ENCODE measurements at regions not wholly inside any gene's neighbourhood (a gene's known extent, or its start where the extent isn't known, plus 50 kb on each side); places are given as distances from the start of the nearest gene placed in this dataset.
"Not testable (repeated sequence)": the region's sequence is repeated elsewhere in the genome, so short reads cannot be mapped to it uniquely, and the experiment has no call there.

DNA sequence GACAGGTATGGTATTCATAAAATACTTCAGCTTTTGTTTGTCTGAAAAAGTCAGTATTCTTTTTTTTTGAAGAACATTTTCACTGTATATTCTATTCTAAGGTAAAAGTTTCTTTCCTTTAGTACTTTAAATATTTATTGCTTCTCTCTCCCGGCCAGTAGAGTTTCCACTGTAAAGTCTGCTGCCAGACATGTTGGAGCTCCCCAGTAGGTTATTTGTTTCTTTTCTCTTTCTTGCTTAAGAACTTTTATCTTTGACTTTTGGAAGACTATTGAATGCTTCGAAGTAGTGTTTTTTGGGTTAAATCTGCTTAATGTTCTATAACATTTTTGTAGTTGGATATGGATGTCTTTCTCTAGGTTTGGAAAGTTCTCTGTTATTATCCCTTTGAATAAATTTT, 1613.3 kb downstream of the SPATA31A7 start:
- not testable (repeated sequence) for H3K9me3 Mint-ChIP-seq; DNase-seq; H3K9me3 ChIP-seq (ENCODE audit: low read length); H3K36me3 Mint-ChIP-seq; H3K36me3 ChIP-seq (ENCODE audit: insufficient read depth, low read length); H3K27ac ChIP-seq (ENCODE audit: low read depth, low read length); H3K27me3 ChIP-seq (ENCODE audit: insufficient read depth, low read length, poor library complexity, severe bottlenecking); H3K4me3 ChIP-seq (ENCODE audit: low read length)
- H3K4me1 ChIP-seq (ENCODE audit: insufficient read depth, low read length), result peaks cover 26% of the 10 kb centered on the region
- Mint-ChIP-seq H3K27ac (peak overlapping the region; percentile 4 to 86 (median 55)), H3K27me3 (peaks cover 32 to 41% of the 10 kb centered on the region in 2 donors), H3K4me1 (peaks cover 30 to 40% (median 33%) of the 10 kb centered on the region in 3 donors), H3K4me3 (peak overlapping the region; percentile 52 to 94 (median 75))
- ChIA-PET CTCF (interaction anchor here (1.4 to 1.7 kb wide), 2 partner anchors 35 to 1015 kb away, joined by 4 to 6 read pairs; no protein-coding TSS in a partner anchor), POLR2A (interaction anchor here (1.4 kb wide), 1 partner anchor 1014 kb away, joined by 4 read pairs; no protein-coding TSS in a partner anchor)

DNA sequence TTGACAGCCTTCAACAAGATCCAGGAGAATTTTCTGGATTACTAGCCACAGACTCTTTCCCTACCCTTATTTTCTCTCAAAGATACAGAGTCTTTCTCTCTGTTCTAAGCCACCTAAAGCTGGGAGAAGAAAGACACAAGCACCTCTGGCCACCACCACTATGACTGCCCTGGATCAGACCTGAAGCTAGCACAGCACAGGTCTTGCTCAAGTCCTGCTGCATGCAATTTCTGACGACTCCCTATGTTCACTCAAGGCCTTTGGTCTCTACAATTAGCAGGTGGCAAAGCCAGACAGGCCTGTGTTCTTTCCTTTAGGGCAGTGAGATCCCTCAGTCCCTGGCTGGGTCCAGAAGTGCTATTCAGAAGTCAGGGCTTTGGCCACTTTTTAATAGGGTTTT, 1614.5 kb downstream of the SPATA31A7 start:
- Mint-ChIP-seq H3K27me3 (peaks cover 27 to 36% of the 10 kb centered on the region in 2 donors), H3K4me3 (peak overlapping the region in 2 of 7 donors; percentile 2 to 12), H3K4me1 (peaks cover 24 to 34% (median 27%) of the 10 kb centered on the region in 3 donors)
- H3K9me3 ChIP-seq (ENCODE audit: low read length); H3K9me3 Mint-ChIP-seq; CTCF ChIA-PET; H3K27me3 ChIP-seq (ENCODE audit: insufficient read depth, low read length, poor library complexity, severe bottlenecking); H3K36me3 ChIP-seq (ENCODE audit: insufficient read depth, low read length); H3K27ac ChIP-seq (ENCODE audit: low read depth, low read length); H3K36me3 Mint-ChIP-seq; POLR2A ChIA-PET; H3K27ac Mint-ChIP-seq; H3K4me3 ChIP-seq (ENCODE audit: low read length): not testable (repeated sequence)
- peak in 1 of 5 donors; percentile 41 for DNase-seq
- H3K4me1 ChIP-seq (ENCODE audit: insufficient read depth, low read length), result peaks cover 17% of the 10 kb centered on the region

DNA sequence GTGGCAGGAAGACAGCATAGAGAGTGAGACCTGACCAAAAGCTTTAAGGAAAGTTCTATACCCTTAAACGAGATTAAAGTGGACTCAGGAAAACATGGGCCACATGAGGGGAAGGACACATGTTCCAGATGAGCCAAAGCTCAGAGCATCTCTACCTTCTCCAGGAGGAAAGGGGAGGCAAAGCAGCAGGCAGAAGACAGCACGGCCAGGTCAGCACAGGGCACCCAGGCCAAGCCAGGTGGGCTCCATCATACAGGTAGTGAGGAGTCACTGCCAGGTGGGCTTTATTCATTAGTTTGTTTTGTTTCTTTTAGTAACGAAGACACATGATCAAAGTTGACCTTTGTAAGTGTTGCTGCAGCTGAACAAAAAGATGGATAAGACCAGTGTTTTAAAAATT, 1617.6 kb downstream of the SPATA31A7 start:
- CTCF ChIA-PET; POLR2A ChIA-PET; H3K4me3 Mint-ChIP-seq; H3K27me3 ChIP-seq (ENCODE audit: insufficient read depth, low read length, poor library complexity, severe bottlenecking); H3K27ac ChIP-seq (ENCODE audit: low read depth, low read length); H3K4me1 ChIP-seq (ENCODE audit: insufficient read depth, low read length); H3K36me3 Mint-ChIP-seq; H3K4me1 Mint-ChIP-seq; H3K36me3 ChIP-seq (ENCODE audit: insufficient read depth, low read length); H3K9me3 Mint-ChIP-seq; H3K4me3 ChIP-seq (ENCODE audit: low read length); H3K27ac Mint-ChIP-seq; H3K9me3 ChIP-seq (ENCODE audit: low read length): not testable (repeated sequence)
- peak in 1 of 5 donors; percentile 45 for DNase-seq
- H3K27me3 Mint-ChIP-seq, result peaks cover 10 to 20% of the 10 kb centered on the region in 2 donors

DNA sequence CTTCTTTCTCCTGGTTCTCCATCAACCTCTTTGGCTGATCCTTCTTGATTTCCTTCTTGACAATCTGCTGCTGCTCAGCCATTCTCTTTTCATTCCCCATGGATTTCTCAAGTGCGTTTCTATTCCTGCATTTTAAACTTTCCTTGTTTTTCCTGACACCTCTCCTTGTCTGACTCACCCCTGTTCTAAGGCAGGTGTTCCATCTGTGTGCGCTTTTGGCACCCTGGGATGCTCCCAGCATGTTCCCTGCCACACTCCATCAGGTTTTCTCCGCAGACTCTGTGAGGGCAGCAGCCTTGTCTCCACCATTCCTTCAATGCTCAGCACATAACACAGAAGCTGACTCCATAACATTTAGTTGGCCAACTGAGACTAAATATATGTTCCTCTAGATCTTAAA, 1618.2 kb downstream of the SPATA31A7 start:
- H3K36me3 ChIP-seq (ENCODE audit: insufficient read depth, low read length); H3K4me3 ChIP-seq (ENCODE audit: low read length); H3K9me3 ChIP-seq (ENCODE audit: low read length); H3K4me3 Mint-ChIP-seq; H3K27me3 ChIP-seq (ENCODE audit: insufficient read depth, low read length, poor library complexity, severe bottlenecking); H3K9me3 Mint-ChIP-seq; DNase-seq; H3K27ac Mint-ChIP-seq; H3K4me1 ChIP-seq (ENCODE audit: insufficient read depth, low read length); POLR2A ChIA-PET; CTCF ChIA-PET; H3K36me3 Mint-ChIP-seq; H3K27ac ChIP-seq (ENCODE audit: low read depth, low read length); H3K4me1 Mint-ChIP-seq: not testable (repeated sequence)
- H3K27me3 Mint-ChIP-seq, result peaks cover 8 to 17% of the 10 kb centered on the region in 2 donors

DNA sequence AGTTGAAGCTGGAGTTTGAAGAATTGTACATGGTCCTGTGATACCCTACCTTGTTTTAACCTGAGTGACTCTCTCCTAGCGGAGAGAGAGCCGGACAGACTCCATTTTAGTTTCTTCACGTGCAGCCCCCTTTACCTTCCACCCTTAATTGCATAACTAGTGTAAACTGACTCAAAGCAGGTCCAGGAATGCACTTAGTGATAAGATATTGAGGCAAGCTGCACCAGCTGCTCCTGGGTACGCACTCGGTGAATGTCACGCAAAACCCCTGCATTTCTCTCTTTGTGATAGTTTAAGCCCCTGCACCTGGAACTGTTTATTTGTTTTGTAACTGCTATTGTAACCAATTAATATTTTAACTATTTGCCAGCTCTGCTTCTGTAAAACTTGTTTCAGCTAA, 1620.5 kb downstream of the SPATA31A7 start:
- H3K9me3 Mint-ChIP-seq; H3K27me3 ChIP-seq (ENCODE audit: insufficient read depth, low read length, poor library complexity, severe bottlenecking); POLR2A ChIA-PET; H3K4me3 ChIP-seq (ENCODE audit: low read length); H3K36me3 ChIP-seq (ENCODE audit: insufficient read depth, low read length); H3K4me1 Mint-ChIP-seq; H3K4me3 Mint-ChIP-seq; H3K27ac ChIP-seq (ENCODE audit: low read depth, low read length); H3K9me3 ChIP-seq (ENCODE audit: low read length); CTCF ChIA-PET; H3K36me3 Mint-ChIP-seq; H3K27ac Mint-ChIP-seq; DNase-seq; H3K4me1 ChIP-seq (ENCODE audit: insufficient read depth, low read length): not testable (repeated sequence)
- H3K27me3 Mint-ChIP-seq, result peaks cover 6 to 14% of the 10 kb centered on the region in 2 donors

DNA sequence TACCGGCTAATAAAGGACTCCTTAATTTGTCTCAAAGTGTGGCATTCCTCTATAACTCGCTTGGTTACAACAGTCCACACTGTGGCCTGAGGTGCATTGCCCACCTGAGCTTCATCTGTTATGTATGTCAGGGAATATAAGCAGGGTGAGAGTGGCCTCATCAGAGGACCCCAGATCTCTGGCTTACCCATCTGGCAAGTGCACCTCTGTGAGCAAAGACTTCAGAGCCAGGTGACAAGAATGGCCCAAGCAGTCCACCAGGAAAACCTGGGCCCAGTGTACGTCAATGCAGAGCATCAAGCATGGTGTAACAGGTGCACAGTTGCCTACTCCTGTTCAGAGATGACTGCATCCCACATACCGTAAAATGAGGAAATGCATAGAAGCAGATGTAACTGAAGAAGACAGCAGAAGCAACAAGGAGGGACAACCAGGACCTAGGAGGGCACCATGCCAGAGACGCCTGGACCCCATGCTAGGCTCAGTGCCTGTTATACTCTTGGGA, 1621.0 kb downstream of the SPATA31A7 start:
- H3K36me3 ChIP-seq (ENCODE audit: insufficient read depth, low read length); H3K27ac ChIP-seq (ENCODE audit: low read depth, low read length); H3K27ac Mint-ChIP-seq; H3K4me1 ChIP-seq (ENCODE audit: insufficient read depth, low read length); H3K4me1 Mint-ChIP-seq; H3K4me3 ChIP-seq (ENCODE audit: low read length); H3K4me3 Mint-ChIP-seq; POLR2A ChIA-PET; CTCF ChIA-PET; H3K36me3 Mint-ChIP-seq; H3K27me3 ChIP-seq (ENCODE audit: insufficient read depth, low read length, poor library complexity, severe bottlenecking); H3K9me3 ChIP-seq (ENCODE audit: low read length); H3K9me3 Mint-ChIP-seq: not testable (repeated sequence)
- DNase-seq, result peak in 1 of 5 donors; percentile 26
- H3K27me3 Mint-ChIP-seq, result peaks cover 3 to 12% of the 10 kb centered on the region in 2 donors

DNA sequence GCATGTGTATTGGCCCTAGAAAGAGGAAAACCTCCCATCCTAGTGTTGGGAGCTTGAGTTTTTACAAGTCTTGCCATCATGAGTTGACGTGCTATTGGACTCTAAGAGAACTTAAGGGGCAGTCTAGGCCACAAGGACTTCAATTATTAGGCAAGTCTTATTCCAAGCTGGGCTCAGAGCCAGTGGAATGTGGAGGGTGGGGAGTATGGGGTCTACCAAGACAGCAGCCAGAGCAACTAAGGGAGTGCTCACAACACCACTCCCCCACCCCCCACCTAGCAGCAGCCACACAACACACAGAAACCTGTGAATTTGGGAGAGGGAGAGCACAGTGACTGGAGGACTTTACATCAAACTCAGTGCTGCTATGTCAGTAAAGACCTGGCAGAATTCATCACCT, 1625.6 kb downstream of the SPATA31A7 start:
- not testable (repeated sequence) for H3K4me3 ChIP-seq (ENCODE audit: low read length)

DNA sequence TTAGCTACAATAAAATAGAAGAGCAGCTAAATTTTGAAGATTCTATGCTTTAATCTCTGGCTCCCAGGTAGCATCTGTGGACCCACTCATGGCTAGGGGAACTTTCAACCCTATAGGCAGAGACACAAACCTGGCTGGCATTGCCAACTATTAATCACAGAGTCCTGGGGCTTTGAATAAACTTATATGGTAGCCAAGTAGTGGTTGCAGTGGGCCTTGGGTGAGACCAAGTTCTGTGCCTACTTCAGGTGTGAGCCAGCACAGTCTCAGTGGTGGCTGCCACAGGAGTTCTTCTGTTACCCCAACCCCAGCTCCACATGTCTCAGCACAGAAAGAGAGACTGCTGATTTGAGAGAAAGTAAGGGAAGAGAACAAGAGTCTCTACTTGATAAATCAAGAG, 1626.5 kb downstream of the SPATA31A7 start:
- H3K9me3 ChIP-seq (ENCODE audit: low read length); H3K4me3 ChIP-seq (ENCODE audit: low read length); POLR2A ChIA-PET; H3K4me1 Mint-ChIP-seq; H3K27ac Mint-ChIP-seq; H3K36me3 Mint-ChIP-seq; H3K27ac ChIP-seq (ENCODE audit: low read depth, low read length); H3K9me3 Mint-ChIP-seq; H3K36me3 ChIP-seq (ENCODE audit: insufficient read depth, low read length); H3K4me3 Mint-ChIP-seq; H3K4me1 ChIP-seq (ENCODE audit: insufficient read depth, low read length); H3K27me3 ChIP-seq (ENCODE audit: insufficient read depth, low read length, poor library complexity, severe bottlenecking); CTCF ChIA-PET: not testable (repeated sequence)
- peaks cover 9 to 24% of the 10 kb centered on the region in 2 donors for H3K27me3 Mint-ChIP-seq
- peak in 1 of 5 donors; percentile 38 for DNase-seq

More for the DNA sequence above, 1625.6 kb downstream of the SPATA31A7 start:
- H3K27me3 ChIP-seq (ENCODE audit: insufficient read depth, low read length, poor library complexity, severe bottlenecking); H3K9me3 Mint-ChIP-seq; POLR2A ChIA-PET; CTCF ChIA-PET; H3K36me3 Mint-ChIP-seq; H3K4me1 ChIP-seq (ENCODE audit: insufficient read depth, low read length); H3K9me3 ChIP-seq (ENCODE audit: low read length); H3K4me1 Mint-ChIP-seq; H3K27ac ChIP-seq (ENCODE audit: low read depth, low read length); H3K4me3 Mint-ChIP-seq; H3K27ac Mint-ChIP-seq; H3K36me3 ChIP-seq (ENCODE audit: insufficient read depth, low read length); DNase-seq: not testable (repeated sequence)
- peaks cover 9 to 24% of the 10 kb centered on the region in 2 donors for H3K27me3 Mint-ChIP-seq

DNA sequence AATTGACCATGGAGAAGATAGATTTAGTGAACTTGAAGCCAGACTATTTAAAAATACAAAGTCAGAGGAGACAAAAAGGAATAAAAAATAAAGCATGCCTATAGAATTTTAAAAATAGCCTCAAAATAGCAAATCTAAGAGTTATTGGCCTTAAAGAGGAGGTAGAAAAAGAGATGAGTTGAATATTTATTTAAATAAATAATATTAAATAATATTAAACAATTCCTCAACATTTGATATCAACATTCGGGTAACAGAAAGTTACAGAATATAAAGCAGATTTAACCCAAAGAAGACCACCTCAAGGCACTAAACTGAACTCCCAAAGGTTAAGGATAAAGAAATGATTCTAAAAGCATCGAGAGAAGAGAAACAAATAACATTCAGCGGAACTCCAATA, 1627.4 kb downstream of the SPATA31A7 start:
- H3K27me3 ChIP-seq (ENCODE audit: insufficient read depth, low read length, poor library complexity, severe bottlenecking); H3K4me1 ChIP-seq (ENCODE audit: insufficient read depth, low read length); H3K36me3 ChIP-seq (ENCODE audit: insufficient read depth, low read length); H3K4me3 Mint-ChIP-seq; POLR2A ChIA-PET; H3K4me1 Mint-ChIP-seq; H3K9me3 ChIP-seq (ENCODE audit: low read length); DNase-seq; CTCF ChIA-PET; H3K9me3 Mint-ChIP-seq; H3K4me3 ChIP-seq (ENCODE audit: low read length); H3K27ac ChIP-seq (ENCODE audit: low read depth, low read length); H3K36me3 Mint-ChIP-seq: not testable (repeated sequence)
- H3K27me3 Mint-ChIP-seq, result peaks cover 9 to 24% of the 10 kb centered on the region in 2 donors
- H3K27ac Mint-ChIP-seq, result peak overlapping the region in 1 of 8 donors; percentile 66

Measured in CD8-positive, alpha-beta memory T cell (primary cell).